NCI-H446 (cell line): ENCODE measurements at regions not wholly inside any gene's neighbourhood (a gene's known extent, or its start where the extent isn't known, plus 50 kb on each side); places are given as distances from the start of the nearest gene placed in this dataset.

ENCODE experiments used
- DNase-seq, 2 experiments: peaks; one replicate each; lab custom pipeline; 2025; lab: John Stamatoyannopoulos, UW

DNA sequence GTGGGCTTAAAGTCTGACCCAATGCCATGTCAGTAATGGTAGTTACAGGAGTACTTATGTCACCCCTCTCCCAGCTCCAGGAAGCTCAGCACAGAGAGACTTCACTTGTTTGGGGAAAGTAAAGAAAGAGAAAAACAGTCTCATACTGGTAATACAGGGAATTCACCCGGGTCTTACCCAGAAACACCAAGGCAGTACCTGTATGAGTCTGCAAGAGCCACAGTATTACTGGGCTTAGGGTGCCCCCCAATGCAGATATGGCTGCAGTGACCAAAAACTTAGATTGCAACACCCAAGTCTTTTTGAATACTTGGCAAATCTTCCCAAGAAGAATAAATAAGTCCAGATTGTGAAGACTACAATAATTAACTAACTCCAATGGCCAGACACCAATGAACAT, 622.1 kb downstream of the IGSF11 start:
- no peak for DNase-seq

DNA sequence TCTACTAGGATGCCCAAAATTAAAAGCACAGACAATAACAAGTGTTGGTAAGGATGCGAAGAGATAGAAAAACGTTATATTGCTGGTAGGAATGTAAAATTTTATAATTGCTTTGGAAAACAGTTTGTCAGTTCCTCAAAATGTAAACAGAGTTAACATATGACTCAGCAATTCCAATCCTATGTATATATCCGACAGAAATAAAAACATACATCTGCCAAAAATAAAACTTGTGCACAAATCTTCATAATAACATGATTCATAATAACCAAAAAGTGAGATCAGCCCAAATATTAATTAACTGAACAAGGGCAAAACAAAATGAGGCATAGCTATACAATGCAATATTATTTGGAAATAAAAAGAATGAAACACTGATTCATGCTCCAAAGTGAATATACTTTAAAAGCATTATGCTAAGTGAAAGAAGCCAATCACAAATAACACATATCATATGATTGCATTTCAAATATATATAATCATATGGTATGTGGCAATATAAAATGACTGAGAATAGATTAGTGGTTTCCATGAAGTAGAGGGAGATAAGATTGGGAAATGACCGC, 609.3 kb downstream of the IGSF11 start:
- no peak for DNase-seq

GRCh38 chr3:118433825-118434224, 600.8 kb downstream of the IGSF11 start:
- no peak for DNase-seq

DNA sequence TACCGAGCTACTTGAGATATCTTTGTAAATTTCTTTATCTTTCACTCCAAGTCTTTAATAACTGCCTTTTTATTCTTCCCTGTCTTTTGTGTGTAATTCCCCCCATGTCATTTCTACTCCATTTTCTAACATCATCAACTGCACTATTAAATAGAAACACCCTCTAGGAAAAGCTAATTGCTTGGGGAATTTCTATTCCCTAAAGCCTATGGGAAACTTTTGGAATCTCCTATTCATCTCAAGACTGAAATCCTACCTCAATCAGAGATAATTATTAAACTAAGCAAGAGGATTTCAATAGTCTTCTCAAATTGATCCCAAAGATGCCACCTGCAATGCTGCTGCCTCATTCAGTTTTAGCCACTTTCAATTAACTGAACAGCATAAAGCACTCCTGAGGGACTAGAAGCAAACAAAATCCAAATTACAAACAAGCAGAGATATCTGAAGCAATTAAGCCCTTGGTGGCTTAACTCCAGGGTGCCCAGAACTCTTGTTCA, 598.7 kb downstream of the IGSF11 start:
- DNase-seq: no peak

DNA sequence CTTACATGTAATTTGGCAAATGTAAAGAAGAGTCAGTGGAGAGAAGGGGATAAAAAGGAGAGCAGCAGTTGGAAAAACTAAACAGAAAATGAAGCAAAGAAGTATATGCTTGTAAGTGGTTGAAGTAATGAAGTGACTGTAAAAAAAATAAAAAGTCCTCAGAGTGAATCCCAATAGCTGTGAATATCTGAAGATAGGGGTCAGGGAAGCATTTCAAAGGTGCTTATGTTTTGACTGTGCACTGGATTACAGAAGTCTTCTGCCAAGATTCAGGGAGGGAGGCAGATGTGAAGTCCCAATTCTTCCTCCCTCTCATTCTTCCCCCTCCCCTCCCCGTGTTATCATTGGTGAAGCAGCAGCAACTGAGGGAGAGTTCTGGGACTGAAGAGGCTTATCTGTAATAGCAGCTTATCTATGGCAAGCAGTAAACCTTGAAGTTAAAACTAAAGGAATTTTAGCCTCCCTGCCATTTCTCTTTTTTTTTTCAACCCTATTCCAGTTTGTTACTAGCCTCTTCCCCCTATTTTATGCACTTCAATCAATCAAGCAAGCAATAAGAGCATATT, 597.9 kb downstream of the IGSF11 start:
- DNase-seq: no peak

DNA sequence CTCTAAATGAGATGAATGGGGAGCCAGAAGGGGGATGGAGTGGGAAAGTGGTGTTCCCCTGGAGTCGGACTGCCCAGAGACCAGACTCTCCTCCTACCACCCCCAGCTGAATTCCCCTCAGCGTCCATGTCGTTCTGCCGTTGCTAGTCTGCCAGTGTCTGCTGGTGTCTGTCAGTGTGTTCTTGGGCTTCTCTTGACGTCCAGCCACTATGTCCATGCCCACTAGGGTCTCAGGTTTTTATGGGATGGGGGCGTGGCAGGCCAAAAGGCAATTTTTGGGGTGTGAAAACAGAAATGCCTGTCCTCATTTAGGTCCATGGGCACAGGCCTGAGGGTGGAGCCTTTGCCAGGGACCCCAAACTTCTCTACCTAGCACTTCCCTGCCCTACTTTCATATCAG, 589.6 kb downstream of the IGSF11 start:
- no peak for DNase-seq

DNA sequence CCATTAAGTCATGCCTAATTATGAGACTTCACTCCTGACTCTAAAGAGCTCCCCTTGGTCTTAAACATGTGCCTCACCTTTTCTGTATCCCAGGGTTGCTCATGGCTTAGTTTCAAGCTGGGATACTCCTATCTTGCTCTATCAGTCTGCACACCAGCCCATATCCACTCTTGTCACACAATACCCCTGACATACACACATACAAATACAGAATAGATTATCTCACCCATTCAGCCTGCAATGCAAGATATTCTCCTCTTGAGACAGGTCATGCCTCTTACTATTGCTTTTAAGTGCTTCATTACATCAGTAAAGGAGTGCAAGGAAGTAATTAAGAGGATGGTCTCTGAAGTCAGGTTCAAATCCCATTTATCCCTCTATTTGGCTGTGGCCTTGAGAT, 587.3 kb downstream of the IGSF11 start:
- no peak for DNase-seq

DNA sequence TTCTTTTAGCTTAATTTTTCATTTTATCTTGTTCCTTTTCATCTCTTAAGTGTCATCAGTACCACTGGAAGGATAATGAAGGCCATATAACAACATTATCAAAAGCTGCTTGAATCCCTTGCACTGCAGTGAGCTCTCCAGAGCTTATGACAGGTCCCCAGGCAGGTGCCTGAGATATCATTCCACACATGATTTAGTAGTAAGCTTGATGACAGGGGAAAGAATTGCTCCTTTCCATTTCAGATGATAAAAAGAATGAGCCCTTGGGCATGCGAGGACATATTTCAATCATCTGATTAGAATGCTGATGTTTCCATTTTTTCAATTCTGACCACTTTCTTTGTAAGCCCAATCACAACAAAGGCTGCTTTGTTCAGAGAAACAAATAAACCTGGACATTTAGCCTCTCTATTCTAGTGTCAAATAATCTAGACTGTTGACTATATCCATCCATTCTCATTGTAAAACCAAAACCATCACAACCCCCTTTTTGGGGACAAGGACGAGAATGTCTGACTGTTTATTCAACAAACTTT, 567.8 kb downstream of the IGSF11 start:
- DNase-seq: no peak

DNA sequence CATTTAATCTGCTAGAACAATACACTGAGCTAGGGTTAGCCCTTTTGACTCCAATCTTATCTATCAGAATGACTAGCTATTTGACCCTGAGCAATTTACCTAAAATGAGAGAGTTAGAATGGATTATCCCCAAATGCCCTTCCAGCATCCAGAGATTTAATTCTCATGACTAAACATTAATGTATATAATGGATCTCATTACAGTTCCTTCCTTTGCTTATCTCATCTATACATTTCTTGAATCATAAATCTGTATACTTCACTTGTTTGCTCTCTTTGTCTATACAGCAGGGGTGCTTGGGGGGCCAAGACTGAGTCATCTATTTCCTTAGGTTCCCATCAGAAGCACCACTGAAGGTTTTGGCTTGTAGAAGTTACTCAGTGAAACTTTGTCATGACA, 565.8 kb downstream of the IGSF11 start:
- DNase-seq: no peak

GRCh38 chr3:118472586-118472985, 562.1 kb downstream of the IGSF11 start:
- no peak for DNase-seq

- DNase-seq: no peak
Observed at GRCh38 chr3:118473343-118473742, 561.3 kb downstream of the IGSF11 start.

GRCh38 chr3:118476885-118477618, 557.6 kb downstream of the IGSF11 start:
- DNase-seq: no peak

DNA sequence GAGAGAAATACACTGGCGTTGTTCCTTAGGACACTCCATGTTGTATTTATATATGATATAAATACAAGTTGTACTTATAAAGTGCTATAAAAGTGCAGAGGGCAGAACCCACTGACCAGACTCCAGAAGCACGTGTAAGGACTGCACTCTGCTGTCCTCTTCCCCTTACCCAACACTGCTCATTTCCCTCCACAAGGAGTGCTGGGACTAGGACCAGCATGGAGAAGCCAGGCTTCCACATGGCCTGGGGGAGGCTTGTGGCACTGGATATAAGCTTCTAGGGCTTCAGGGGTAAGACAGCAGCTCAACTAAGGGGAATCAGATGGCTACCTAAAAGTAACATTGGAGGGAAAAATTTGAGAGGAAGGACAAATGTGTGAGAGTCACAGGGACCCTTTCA, 556.9 kb downstream of the IGSF11 start:
- no peak for DNase-seq

DNA sequence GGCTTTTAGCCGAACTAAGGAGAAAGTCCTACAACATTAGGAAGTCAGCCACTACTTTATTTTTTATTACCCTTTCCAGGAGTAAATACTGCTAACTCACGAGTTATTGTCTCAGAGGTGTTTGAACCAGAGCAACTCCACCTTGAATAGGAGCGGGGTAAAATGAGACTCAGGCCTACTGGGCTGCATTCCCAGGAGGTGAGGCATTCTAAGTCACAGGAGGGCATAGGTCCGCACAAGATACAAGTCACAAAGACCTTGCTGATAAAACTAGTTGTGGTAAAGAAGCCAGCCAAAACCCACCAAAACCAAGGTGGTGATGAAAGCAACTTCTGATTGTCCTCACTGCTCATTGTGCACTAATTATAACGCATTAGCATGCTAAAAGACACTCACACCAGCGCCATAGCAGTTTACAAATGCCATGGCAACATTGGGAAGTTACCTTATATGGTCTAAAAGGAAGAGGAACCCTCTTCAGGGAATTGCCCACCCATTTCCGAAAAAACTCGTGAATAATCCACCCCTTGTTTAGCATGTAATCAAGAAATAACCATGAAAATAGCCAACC, 555.9 kb downstream of the IGSF11 start:
- no peak for DNase-seq

GRCh38 chr3:118479376-118479775, 555.3 kb downstream of the IGSF11 start:
- DNase-seq: no peak

DNA sequence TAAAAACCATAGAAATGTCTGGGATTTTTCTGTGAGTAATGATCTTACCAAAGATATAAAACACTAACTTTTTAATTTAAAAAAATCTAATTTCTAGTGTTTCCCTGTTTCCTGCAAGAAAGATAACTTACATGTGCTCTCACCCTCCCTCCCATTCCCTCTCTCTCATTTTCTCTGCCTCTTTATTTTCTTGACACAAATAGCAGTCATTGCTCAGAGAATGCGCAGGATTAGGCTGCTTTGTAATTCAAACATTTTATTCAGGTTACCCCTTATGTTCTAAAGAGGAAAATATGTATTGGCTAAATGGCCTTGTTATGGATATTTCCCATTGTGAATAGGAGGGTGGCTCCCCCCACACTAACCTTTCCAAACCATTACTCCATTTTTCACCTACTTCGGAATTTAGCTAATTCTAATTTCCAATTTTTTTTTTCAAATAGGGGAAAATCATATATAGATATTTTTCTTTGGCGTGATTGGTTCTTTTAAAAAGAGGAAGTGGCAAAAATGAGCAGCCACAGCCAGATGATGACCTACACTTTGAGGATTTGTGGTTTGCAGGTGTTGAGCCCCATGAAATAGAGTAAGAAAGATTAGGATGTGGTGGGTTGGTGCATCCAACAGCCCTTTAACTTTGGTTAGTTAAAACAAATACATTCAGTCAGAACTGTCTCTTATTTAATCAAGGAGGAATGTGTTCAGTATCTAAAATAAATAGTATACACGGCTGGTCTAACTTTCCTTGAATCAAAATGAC, 554.4 kb downstream of the IGSF11 start:
- DNase-seq: no peak

DNA sequence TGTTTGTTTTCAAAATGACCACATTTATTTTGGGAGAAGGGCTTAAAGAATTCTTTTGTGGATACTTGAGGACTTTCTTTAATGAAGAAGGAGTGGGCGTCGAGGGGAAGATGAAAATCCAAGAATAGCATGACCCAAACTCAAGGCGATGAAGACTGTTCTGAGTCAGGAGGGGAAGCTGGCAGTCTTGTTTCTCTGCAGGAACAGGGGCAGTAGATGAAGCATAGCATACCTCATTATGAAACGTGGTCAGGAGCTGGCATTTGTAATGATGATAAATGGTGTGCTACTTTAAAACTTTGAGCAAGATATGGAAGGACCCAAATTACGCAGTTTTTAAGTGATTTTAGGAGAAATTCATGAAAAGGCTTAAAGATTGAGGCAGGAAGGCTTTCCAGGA, 549.0 kb downstream of the IGSF11 start:
- DNase-seq: no peak

GRCh38 chr3:118487734-118488133, 546.9 kb downstream of the IGSF11 start:
- no peak for DNase-seq

DNA sequence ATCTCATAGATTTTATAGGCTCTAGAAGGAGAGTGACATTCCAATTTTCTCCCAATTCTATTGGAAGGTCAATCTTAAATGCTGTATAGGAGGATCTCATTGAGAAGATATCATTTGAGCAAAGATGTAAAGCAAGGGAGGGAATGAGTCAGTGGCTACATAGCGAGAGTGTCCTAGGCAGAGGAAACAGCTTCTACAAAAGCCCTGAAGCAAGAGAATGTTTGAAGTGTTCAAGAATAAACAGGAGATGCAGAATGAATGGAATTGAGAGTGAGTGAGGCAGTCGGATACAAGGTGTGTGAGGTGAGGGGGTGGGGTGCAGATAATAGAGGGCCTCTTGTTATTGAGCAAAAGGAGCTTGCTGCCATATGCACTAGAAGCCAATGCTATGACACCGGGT, 545.9 kb downstream of the IGSF11 start:
- no peak for DNase-seq

DNA sequence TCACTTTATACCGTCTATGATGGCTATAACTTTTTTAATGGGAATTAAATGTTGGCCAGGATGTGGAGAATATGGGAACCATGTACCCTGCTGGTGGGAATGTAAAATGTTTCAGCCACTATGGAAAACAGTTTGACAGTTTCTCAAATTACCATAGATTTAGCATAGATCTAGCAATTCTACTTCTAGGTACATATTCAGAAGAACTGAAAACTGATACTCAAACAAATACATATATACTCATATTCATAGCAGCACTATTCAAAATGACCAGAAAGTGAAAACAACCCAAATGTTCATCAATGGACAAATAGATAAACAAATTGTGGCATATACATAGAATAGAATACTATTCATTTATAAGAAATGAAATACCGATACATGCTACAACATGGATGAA, 539.4 kb downstream of the IGSF11 start:
- no peak for DNase-seq

DNA sequence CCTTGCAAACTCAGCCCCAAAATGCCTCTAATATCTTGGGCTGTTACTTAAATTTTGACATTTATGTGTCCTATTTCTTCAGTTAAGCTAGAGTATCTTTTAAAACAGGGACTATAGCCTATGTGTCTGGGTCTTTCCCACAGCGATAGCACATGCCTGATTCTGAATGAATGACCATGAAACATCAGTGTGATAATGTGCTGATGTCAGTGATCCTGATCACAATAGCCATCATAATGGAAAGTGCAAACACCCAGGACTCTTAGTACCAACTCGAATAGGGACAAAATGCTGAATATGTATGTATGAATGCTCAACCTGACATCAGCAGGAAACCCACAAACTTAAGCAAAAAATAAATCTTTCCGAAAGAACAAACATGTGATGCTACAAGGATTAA, 537.4 kb downstream of the IGSF11 start:
- no peak for DNase-seq

DNA sequence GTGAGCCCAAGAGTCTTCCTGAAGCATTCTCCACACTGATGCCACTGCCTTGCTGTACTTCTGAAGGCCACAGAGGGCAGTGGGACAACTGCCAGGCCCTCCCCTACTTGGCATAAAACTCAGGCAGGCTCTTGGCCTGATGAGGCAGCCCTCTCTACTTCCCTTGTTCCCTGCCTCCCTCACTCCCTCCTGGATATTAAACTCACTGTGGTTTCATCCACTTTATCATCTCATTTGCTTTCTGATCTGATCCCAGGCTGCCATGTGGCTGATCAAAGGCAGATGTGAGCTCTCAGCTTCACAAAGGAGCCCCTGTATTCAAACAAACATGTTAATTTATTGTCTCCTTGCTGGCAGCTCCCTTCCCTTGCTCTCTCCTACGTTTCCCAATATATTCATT, 533.5 kb downstream of the IGSF11 start:
- peak; percentile 34 to 47 for DNase-seq
